GM21619 (cell line): ENCODE measurements at regions not wholly inside any gene's neighbourhood (a gene's known extent, or its start where the extent isn't known, plus 50 kb on each side); places are given as distances from the start of the nearest gene placed in this dataset.
"Not testable (repeated sequence)": the region's sequence is repeated elsewhere in the genome, so short reads cannot be mapped to it uniquely, and the experiment has no call there.

Experiments used
- ATAC-seq: cut with Tn5 transposase; IDR thresholded peaks from one replicate; pipeline ENCODE4 v1.9.1; 2021; ENCODE audit not compliant: unreplicated experiment

DNA sequence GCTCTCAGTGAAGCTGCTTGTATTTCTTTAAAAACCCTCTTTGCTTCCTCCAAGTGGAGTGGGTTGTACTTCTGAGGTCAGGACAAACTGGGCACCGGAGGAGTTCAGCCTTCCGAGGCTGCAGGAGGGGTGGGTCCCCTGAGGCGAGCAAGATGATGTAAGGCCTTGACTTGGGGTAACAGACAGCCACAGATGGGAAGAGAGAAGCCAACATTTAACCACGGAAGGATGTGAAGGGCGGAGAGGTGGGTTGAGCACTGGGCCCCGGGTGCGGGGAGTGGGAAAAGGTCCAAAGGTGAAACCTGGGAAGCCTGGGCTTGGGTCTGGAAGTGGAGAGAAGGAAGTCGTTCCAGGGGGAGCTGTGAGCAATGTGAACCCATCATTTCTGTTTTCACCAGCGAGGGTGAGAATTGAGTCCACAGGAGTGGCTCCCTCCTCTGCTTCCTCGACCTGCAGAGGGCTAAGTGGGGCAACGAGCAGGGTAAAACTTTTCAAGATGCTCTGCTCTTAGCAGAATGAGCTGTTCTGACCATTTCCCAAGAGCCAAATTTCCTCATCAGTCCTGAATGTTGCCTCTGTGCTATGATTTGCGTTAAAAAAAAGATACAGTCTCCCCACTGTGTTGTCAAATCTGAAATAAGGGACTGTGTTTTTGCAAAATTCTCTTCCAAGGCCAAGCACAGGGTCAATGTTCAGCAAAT is 137.7 kb upstream of the CRHR1 start:
- no peak for ATAC-seq

- no peak for ATAC-seq
Measured at GRCh38 chr17:45648642-45649041, 135.5 kb upstream of the CRHR1 start.

DNA sequence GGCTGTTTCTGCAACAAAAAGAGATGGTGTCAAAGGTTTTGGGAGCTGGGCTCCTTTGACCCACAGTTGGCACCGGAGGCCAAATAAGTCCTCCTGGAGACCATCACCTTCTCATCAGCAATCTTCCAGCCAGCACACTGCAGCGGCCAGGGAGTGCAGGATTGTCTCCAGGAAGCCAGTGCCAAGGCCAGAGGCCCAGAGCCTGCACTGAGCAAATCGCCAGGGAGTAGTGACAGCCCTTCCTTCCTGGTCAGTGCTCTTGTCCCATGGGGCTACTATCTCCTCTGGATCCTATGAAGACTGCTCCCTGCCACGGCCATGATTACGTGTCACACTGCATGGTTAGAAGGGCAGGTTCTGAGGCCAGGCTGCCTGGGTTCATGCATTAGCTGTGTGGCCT is 134.3 kb upstream of the CRHR1 start:
- ATAC-seq: no peak

DNA sequence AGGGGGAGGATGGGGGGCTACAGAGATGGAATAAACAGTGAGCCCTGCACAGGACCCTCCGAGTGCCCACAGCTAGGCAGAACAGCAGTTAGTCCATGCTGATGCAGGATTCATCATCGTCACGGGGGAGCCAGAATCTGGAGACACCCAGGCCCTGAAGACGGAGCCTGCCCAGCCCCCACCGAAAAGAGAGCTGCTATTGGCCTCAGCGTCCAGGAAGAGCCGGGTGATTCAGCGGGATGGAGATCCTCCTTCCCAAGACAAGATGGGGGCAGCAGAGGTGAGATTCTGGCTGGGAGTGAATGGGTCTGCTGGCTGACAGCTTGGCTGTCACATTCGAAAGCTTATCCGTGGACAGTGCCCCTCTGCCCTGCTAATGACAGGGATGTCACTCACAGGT is 133.6 kb upstream of the CRHR1 start:
- ATAC-seq: no peak

DNA sequence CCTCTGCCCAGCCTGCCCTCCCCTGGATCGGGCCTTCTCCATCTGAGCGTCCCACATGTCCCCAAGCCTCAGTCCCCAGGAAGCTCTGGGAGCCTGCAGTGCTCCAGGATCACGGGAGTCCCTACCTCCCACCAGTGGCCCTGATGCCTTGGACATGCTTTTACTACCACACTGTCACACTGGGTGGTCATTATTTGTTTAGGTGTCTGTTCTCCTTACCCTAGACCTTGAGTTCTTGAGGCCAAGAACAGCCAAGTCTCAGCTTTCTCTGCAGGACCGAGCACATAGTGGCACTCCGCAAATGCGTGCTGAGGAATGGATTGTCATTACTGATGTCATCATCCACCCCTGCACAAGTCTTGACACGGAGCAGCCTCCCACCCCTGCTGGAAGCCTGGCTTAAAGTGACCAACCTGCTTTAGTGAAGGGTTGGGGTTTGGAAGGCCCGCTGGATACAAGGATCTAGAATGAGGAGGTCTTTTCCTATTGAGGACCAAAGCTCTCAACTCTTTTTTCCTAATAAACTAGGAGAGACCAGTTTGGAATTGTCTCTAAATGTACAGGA is 132.9 kb upstream of the CRHR1 start:
- no peak for ATAC-seq

GRCh38 chr17:45653616-45654015 is 130.5 kb upstream of the CRHR1 start:
- no peak for ATAC-seq

- ATAC-seq: no peak
Measured at GRCh38 chr17:45656527-45657181, 127.5 kb upstream of the CRHR1 start.

- ATAC-seq: no peak
Measured at GRCh38 chr17:45660474-45660873, 123.6 kb upstream of the CRHR1 start.

DNA sequence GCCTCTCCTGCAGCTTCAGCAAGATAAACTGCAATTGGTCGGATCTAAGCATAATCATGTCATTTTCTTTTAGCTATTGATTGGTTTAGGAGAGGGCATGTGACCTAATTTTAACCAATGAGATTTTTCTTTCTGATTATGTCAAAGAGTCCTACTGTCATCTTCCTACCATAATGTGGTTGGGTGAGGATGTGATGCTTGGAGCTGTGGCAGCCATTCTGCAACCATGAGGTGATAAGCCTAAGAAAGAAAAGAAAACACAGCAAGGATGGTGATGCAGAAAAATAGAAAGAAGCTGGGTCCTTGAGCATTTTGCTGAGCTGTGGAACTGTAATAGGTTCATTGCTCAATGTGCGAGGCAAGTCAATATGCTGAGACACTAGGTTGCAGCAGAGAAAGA is 121.7 kb upstream of the CRHR1 start:
- no peak for ATAC-seq

DNA sequence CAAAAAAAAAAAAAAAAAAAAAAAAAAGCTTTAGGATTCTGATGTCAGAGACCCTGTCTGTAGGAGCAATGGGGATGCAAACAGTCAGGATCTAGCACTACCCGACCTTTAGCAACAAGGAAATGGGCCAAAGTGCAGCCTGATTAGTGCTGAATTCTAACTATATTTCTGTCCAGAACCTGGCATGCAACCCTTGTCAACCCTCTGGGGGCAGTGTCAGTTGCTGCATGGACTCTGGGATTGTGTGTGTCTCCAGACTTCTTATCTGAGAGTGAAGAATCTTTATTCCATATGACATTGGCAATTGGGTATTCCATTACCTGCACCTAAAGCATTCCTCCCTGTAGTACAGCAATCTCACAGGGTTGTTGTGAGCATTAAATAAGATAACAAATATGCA is 120.3 kb upstream of the CRHR1 start:
- no peak for ATAC-seq

DNA sequence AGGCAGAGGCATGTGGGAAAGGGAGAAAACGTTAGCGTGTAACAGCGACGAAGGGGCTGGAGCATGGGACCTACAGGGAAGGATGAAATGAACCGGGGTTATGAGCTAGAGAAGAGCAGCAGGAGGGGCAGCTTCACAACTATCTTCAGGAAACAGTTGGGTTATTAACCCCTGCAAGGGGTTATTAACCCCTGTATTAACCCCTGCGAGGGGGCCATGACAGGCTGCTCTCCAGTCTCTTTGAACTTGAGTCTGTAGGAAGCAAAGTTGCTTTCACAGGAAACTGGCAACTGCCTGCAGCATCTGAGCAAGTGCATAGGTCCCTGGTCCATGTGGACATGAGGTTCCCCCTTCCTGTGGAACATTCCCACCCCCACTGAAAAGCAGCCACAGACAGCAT is 119.2 kb upstream of the CRHR1 start:
- no peak for ATAC-seq

- ATAC-seq: no peak
Measured at GRCh38 chr17:45666046-45666600, 118.0 kb upstream of the CRHR1 start.

DNA sequence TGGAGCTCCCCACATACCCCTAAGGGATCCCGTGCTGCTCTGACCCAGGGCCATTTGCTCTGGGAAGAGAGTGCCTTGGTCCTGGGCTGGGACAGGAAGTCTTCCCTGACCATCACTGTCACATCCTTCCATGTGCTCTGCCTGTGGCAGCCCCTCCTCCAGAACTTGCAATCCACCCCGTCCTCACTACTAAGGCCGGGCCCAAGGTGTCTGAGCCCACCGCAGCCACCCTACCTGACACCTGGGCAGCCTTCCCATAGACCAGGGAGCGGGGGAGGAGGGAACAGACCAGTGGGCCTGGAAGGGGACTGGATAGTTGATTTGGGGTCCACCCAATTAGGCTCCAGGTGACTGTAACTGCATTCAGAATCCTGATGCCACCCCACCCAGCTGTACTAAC is 117.5 kb upstream of the CRHR1 start:
- ATAC-seq: no peak

DNA sequence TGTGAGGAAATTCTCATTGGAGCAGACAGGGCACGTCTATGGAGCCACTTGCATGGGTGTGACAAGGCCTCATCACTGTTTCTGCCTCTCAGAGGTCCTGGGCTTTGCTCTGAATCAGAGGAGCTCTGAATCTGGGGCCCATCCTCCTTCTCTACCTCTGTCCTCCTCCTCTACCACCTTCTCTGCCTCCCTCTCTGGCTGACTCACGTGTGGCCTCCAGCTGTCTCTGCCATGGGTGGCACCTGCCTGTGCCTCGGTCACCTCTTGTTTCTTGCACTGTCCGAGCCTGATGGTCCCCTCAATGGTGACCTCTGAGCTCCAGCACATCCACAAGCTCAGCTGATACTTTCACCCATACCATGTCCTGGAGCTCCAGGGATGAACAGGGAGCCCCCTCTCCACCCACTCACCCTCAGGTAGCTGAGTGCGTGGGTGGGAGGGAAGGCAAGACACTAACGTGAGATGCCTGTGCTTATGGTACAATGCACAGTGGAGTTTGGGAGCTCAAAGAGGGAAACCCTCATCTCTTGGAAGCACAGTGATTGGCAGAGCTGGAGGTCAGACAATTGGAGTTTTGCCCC is 116.4 kb upstream of the CRHR1 start:
- no peak for ATAC-seq

GRCh38 chr17:45668316-45668715 is 115.8 kb upstream of the CRHR1 start:
- no peak for ATAC-seq

DNA sequence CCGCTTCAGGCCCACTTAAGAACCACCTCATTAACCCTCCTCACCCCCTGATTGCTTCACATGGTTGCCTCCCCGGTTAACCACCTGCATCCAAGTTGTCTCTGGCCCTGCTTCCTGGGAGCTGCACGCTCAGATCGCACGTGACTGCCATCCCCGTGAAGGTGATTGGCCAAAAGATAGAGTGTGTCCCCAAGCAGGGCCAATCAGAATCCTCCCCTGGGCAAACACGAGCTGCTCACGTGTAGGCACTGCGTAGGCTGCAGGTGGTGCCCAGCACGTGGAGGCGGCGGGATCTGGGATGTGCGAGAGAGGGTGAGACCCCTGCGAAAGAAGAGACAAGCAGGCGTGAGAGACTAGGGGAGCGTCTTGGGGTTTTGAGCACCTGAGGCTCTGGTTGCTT is 111.8 kb upstream of the CRHR1 start:
- no peak for ATAC-seq

DNA sequence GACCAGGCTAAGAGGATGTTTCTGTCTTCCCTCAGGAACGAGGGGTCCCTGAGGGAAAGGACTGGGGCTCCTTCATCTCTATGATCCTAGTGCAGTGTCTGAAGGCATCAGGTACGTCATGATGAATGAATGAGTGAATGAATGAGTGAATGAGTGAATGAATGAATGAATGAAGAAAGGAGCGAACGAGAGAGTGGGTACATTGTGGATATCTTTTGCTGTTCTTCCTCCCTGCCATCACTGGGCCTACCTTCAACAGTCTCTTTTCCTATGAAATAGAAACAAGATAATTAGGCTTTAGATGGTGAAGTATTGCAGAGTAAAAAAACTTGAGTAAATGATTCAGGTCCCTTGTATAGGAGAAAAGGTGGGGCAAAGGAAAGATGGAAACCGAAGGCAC is 111.3 kb upstream of the CRHR1 start:
- no peak for ATAC-seq

GRCh38 chr17:45673759-45674158 is 110.4 kb upstream of the CRHR1 start:
- not testable (repeated sequence) for ATAC-seq

DNA sequence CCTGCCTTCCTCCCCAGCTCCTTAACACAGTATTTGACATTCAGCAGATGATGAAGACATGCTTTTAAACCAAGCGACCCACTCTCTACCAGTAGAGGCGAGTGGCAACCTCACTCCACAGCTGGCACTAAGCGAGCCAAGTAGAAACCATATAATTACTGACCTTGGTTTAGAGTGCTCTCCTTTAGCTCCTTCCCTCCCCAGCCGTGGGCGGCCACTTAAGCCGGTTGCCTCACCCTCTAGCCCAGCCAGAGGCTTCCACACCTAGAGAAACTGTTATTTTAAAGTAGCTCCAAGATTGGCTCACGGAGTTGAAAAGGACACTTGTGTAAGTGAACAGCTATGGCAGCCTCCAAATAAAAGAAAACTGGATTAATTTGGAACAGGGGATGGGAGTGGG is 109.1 kb upstream of the CRHR1 start:
- no peak for ATAC-seq

- no peak for ATAC-seq
Measured at GRCh38 chr17:45675892-45676291, 108.2 kb upstream of the CRHR1 start.

- no peak for ATAC-seq
Measured at GRCh38 chr17:45676695-45677094, 107.4 kb upstream of the CRHR1 start.

GRCh38 chr17:45677770-45678169 is 106.3 kb upstream of the CRHR1 start:
- no peak for ATAC-seq
